ENCODE measurements at regions not wholly inside any gene's neighbourhood (a gene's known extent, or its start where the extent isn't known, plus 50 kb on each side); places are given as distances from the start of the nearest gene placed in this dataset.

DNA sequence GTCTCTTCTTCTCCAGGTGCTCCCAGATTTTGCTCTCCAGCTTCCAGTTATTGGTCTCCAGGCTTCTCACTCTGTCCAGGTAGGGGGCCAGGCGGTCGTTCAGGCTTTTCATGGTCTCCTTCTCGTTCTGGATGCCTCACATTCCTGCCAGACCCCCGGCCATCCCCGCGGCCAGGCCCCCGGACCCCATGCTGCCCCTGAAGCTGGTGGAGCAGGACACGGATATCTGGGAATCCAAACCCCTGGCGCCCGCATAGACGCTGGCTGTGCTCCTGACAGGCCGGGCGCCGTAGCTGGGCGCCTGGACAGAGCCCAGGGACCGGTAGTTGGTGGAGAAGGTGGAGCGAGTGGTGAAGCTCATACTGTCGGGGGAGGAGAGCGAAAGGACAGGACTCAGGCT lies 534.4 kb upstream of the TLE4 start:
- no peak for TF ChIP-seq CTCF (IDR thresholded peaks at IDR 0.05; ENCODE audit: extremely low read depth in 1 of 2, insufficient read depth in 1 of 2, low read depth in 1 of 2, low read length in 2 of 2)
- TF ChIP-seq POLR2A (IDR thresholded peaks at IDR 0.05; ENCODE audit: low read depth, low read length), result no peak
